Keratinocyte (primary cell): ENCODE measurements at regions not wholly inside any gene's neighbourhood (a gene's known extent, or its start where the extent isn't known, plus 50 kb on each side); places are given as distances from the start of the nearest gene placed in this dataset.
"Not testable (repeated sequence)": the region's sequence is repeated elsewhere in the genome, so short reads cannot be mapped to it uniquely, and the experiment has no call there.

ENCODE experiments used
- DNase-seq: peaks from one replicate; pipeline ENCODE4 v3.0.0-alpha.2; 2011; ENCODE audit warnings: low read depth, missing footprints, low spot score
- FAIRE-seq: peaks from 2 replicates; lab custom pipeline; 2011; peaks lifted over from hg19 to GRCh38; lab: Jason Lieb, UNC
- H2AFZ ChIP-seq: 2 replicates; pipeline ENCODE4 v1.6.0; 2012; ENCODE audit warnings: low read length, control low read depth, inconsistent platforms; ENCODE audit not compliant: control insufficient read depth
- H3K27ac ChIP-seq: 2 replicates; pipeline ENCODE4 v1.5.1; 2011; ENCODE audit warnings: low read length; ENCODE audit not compliant: control insufficient read depth, insufficient read depth
- H3K27me3 ChIP-seq: 3 replicates; pipeline ENCODE4 v1.6.0; 2011; ENCODE audit warnings: low read length; ENCODE audit not compliant: control insufficient read depth, insufficient read depth; ENCODE audit errors: extremely low read depth
- H3K36me3 ChIP-seq, 2 experiments: 2 replicates in 1 of 2; 3 replicates in 1 of 2; pipeline ENCODE4 v1.5.1; 2011; ENCODE audit warnings: low read length in 2 of 2, mild to moderate bottlenecking in 1 of 2; ENCODE audit not compliant: control insufficient read depth in 2 of 2, insufficient read depth in 2 of 2; ENCODE audit errors: extremely low read depth in 1 of 2
- H3K4me1 ChIP-seq: 3 replicates; pipeline ENCODE4 v1.5.1; 2011; ENCODE audit warnings: low read length; ENCODE audit not compliant: control insufficient read depth, insufficient read depth; ENCODE audit errors: extremely low read depth
- H3K4me2 ChIP-seq: 3 replicates; pipeline ENCODE4 v1.6.0; 2011; ENCODE audit warnings: low read depth, low read length; ENCODE audit not compliant: control insufficient read depth, insufficient read depth; ENCODE audit errors: extremely low read depth
- H3K4me3 ChIP-seq, 3 experiments: fragments of 200-600 bp in 1 of 3; sonication (generic) in 1 of 3; 2 replicates in 2 of 3; 3 replicates in 1 of 3; pipeline ENCODE4 v1.5.1; 2011 to 2016; ENCODE audit warnings: low read length in 3 of 3, mild to moderate bottlenecking in 3 of 3, control low read depth in 2 of 3, inconsistent platforms in 1 of 3, low read depth in 1 of 3, mixed read lengths in 1 of 3, mixed run types in 1 of 3, moderate library complexity in 1 of 3; ENCODE audit not compliant: control insufficient read depth in 2 of 3, insufficient read depth in 2 of 3; ENCODE audit errors: extremely low read depth in 1 of 3
- H3K79me2 ChIP-seq: 2 replicates; pipeline ENCODE4 v1.6.0; 2012; ENCODE audit warnings: low read length; ENCODE audit not compliant: control insufficient read depth, insufficient read depth
- H3K9ac ChIP-seq: 3 replicates; pipeline ENCODE4 v1.6.0; 2011; ENCODE audit warnings: low read length; ENCODE audit not compliant: control insufficient read depth, insufficient read depth; ENCODE audit errors: extremely low read depth
- H3K9me1 ChIP-seq: 3 replicates; pipeline ENCODE4 v1.6.0; 2011; ENCODE audit warnings: low read length; ENCODE audit not compliant: control insufficient read depth, insufficient read depth; ENCODE audit errors: extremely low read depth
- H3K9me3 ChIP-seq: 2 replicates; pipeline ENCODE4 v1.5.1; 2012; ENCODE audit warnings: low read depth, low read length; ENCODE audit not compliant: control insufficient read depth
- H4K20me1 ChIP-seq: 3 replicates; pipeline ENCODE4 v1.6.0; 2011; ENCODE audit warnings: low read length; ENCODE audit not compliant: control insufficient read depth, insufficient read depth; ENCODE audit errors: extremely low read depth
- CTCF ChIP-seq, 3 experiments: IDR thresholded peaks in 1 of 3; conservative IDR thresholded peaks in 1 of 3; optimal IDR thresholded peaks in 1 of 3; 2 replicates in 2 of 3; 3 replicates in 1 of 3; pipeline versions ENCODE3 to v1.5.1; 2011; ENCODE audit warnings: low read length in 3 of 3, mild to moderate bottlenecking in 3 of 3, moderate library complexity in 2 of 3, control low read depth in 1 of 3, inconsistent platforms in 1 of 3; ENCODE audit not compliant: insufficient read depth in 2 of 3; ENCODE audit errors: extremely low read depth in 1 of 3
- EZH2 ChIP-seq: IDR thresholded peaks from one replicate; pipeline ENCODE4 v1.6.1; 2012; ENCODE audit warnings: inconsistent platforms, mild to moderate bottlenecking, low read length, moderate library complexity
- dilution Hi-C: fragments of 300-500 bp; cut with MboI; formaldehyde crosslinking; loops from one replicate; pipeline ENCODE4 v1.7.0; 2020; ENCODE audit warnings: low sequenced_read_pairs; ENCODE audit not compliant: extremely low pct_ligation_motif_present

GRCh38 chr14:66272221-66272620 is 213.9 kb upstream of the CCDC196 start:
- no peaks in the 10 kb centered on the region for H4K20me1 ChIP-seq
- no peak for TF ChIP-seq CTCF (optimal IDR thresholded peaks at IDR 0.05 in 1 of 3, IDR thresholded peaks at IDR 0.05 in 1 of 3, conservative IDR thresholded peaks at IDR 0.05 in 1 of 3; ENCODE audit: extremely low read depth in 1 of 3, insufficient read depth in 2 of 3, low read length in 3 of 3)
- TF ChIP-seq EZH2 = no peak
- H3K27ac ChIP-seq = no peak overlapping the region
- no peak overlapping the region for H2AFZ ChIP-seq
- H3K9me3 ChIP-seq = no peaks in the 10 kb centered on the region
- H3K36me3 ChIP-seq = no peaks in the 10 kb centered on the region
- FAIRE-seq = no peak
- no peak overlapping the region for H3K4me2 ChIP-seq
- no peaks in the 10 kb centered on the region for H3K79me2 ChIP-seq
- no peak overlapping the region for H3K4me3 ChIP-seq
- dilution Hi-C loops = no loop called here
- no peak overlapping the region for H3K9ac ChIP-seq
- H3K27me3 ChIP-seq = no peaks in the 10 kb centered on the region
- H3K4me1 ChIP-seq = no peaks in the 10 kb centered on the region
- no peaks in the 10 kb centered on the region for H3K9me1 ChIP-seq
- no peak for DNase-seq

GRCh38 chr14:66273261-66273832 is 212.8 kb upstream of the CCDC196 start:
- dilution Hi-C loops = no loop called here
- Histone ChIP-seq H2AFZ (no peak overlapping the region), H3K27ac (no peak overlapping the region), H3K9me3 (no peaks in the 10 kb centered on the region), H3K27me3 (no peaks in the 10 kb centered on the region), H3K9me1 (no peaks in the 10 kb centered on the region), H3K79me2 (no peaks in the 10 kb centered on the region), H3K4me3 (no peak overlapping the region), H3K36me3 (no peaks in the 10 kb centered on the region), H3K9ac (no peak overlapping the region), H3K4me1 (no peaks in the 10 kb centered on the region), H3K4me2 (no peak overlapping the region), H4K20me1 (no peaks in the 10 kb centered on the region)
- no peak for DNase-seq
- no peak for FAIRE-seq
- TF ChIP-seq EZH2 (no peak), CTCF (optimal IDR thresholded peaks at IDR 0.05 in 1 of 3, IDR thresholded peaks at IDR 0.05 in 1 of 3, conservative IDR thresholded peaks at IDR 0.05 in 1 of 3; ENCODE audit: extremely low read depth in 1 of 3, insufficient read depth in 2 of 3, low read length in 3 of 3) (no peak)

GRCh38 chr14:66278418-66278817 is 207.8 kb upstream of the CCDC196 start:
- DNase-seq, H2AFZ ChIP-seq, FAIRE-seq, H3K27ac ChIP-seq, H3K9me3 ChIP-seq, H3K27me3 ChIP-seq, H3K36me3 ChIP-seq, H3K79me2 ChIP-seq, H3K4me1 ChIP-seq, H3K4me3 ChIP-seq, dilution Hi-C loops, H3K4me2 ChIP-seq, H3K9ac ChIP-seq, H3K9me1 ChIP-seq, H4K20me1 ChIP-seq: not testable (repeated sequence)
